Ammon's horn (tissue), 1 donor: ENCODE measurements at regions not wholly inside any gene's neighbourhood (a gene's known extent, or its start where the extent isn't known, plus 50 kb on each side); places are given as distances from the start of the nearest gene placed in this dataset.
"Not testable (repeated sequence)": the region's sequence is repeated elsewhere in the genome, so short reads cannot be mapped to it uniquely, and the experiment has no call there.

Source experiments
- DNase-seq: peaks from one replicate; pipeline ENCODE4 v3.0.0-alpha.2; 2016; ENCODE audit warnings: low spot score

- not testable (repeated sequence) for DNase-seq
These were observed 278.8 kb downstream of the FAM47B start for GRCh38 chrX:35221391-35221790.

GRCh38 chrX:35244088-35244741, 301.6 kb downstream of the FAM47B start:
- no peak for DNase-seq

GRCh38 chrX:35244796-35245508, 302.4 kb downstream of the FAM47B start:
- DNase-seq: no peak

- DNase-seq: no peak
These were observed 308.6 kb downstream of the FAM47B start for GRCh38 chrX:35251226-35251625.

GRCh38 chrX:35276115-35276514, 333.5 kb downstream of the FAM47B start:
- DNase-seq: no peak

- DNase-seq: no peak
These were observed 342.8 kb downstream of the FAM47B start for GRCh38 chrX:35285289-35285962.

GRCh38 chrX:35288657-35289056, 346.1 kb downstream of the FAM47B start:
- no peak for DNase-seq

- no peak for DNase-seq
These were observed 347.4 kb downstream of the FAM47B start for GRCh38 chrX:35289952-35290351.

GRCh38 chrX:35291013-35291412, 348.4 kb downstream of the FAM47B start:
- DNase-seq: no peak

GRCh38 chrX:35292522-35292921, 349.9 kb downstream of the FAM47B start:
- no peak for DNase-seq

- DNase-seq: not testable (repeated sequence)
These were observed 362.4 kb downstream of the FAM47B start for GRCh38 chrX:35305037-35305436.

- DNase-seq: no peak
These were observed 397.2 kb downstream of the FAM47B start for GRCh38 chrX:35339796-35340195.

- DNase-seq: no peak
These were observed 397.9 kb downstream of the FAM47B start for GRCh38 chrX:35340465-35340864.

GRCh38 chrX:35351212-35351611, 408.6 kb downstream of the FAM47B start:
- DNase-seq: no peak

- no peak for DNase-seq
These were observed 409.3 kb downstream of the FAM47B start for GRCh38 chrX:35351795-35352483.

- no peak for DNase-seq
These were observed 415.1 kb downstream of the FAM47B start for GRCh38 chrX:35357656-35358055.

GRCh38 chrX:35362866-35363265, 420.3 kb downstream of the FAM47B start:
- DNase-seq: no peak

- no peak for DNase-seq
These were observed 424.0 kb upstream of the MAGEB16 start for GRCh38 chrX:35374116-35374515.

GRCh38 chrX:35380808-35381700, 417.1 kb upstream of the MAGEB16 start:
- no peak for DNase-seq

GRCh38 chrX:35381709-35382108, 416.4 kb upstream of the MAGEB16 start:
- not testable (repeated sequence) for DNase-seq

- DNase-seq: no peak
These were observed 415.2 kb upstream of the MAGEB16 start for GRCh38 chrX:35382966-35383365.

- no peak for DNase-seq
These were observed 405.9 kb upstream of the MAGEB16 start for GRCh38 chrX:35392232-35392631.
